DOHH2 (cell line): ENCODE measurements at regions not wholly inside any gene's neighbourhood (a gene's known extent, or its start where the extent isn't known, plus 50 kb on each side); places are given as distances from the start of the nearest gene placed in this dataset.

ENCODE experiments used
- H3F3A ChIP-seq: fragments of 200-600 bp; sonication (generic), shearing (Covaris generic); 2 replicates; pipeline ENCODE4 v1.6.0; 2016; ENCODE audit warnings: antibody characterized with exemption, mild to moderate bottlenecking; ENCODE audit not compliant: control insufficient read depth, insufficient read depth
- H3K27ac ChIP-seq: fragments of 200-600 bp; sonication (generic); 2 replicates; pipeline ENCODE4 v1.5.1; 2014; ENCODE audit warnings: low read depth, mild to moderate bottlenecking, low read length, moderate library complexity
- H3K27me3 ChIP-seq: fragments of 200-600 bp; sonication (generic); 2 replicates; pipeline ENCODE4 v1.6.1; 2014; ENCODE audit warnings: mild to moderate bottlenecking, low read length, mixed read lengths; ENCODE audit not compliant: control insufficient read depth
- H3K36me3 ChIP-seq: fragments of 200-600 bp; sonication (generic); 2 replicates; pipeline ENCODE4 v1.6.1; 2014; ENCODE audit warnings: mild to moderate bottlenecking, low read length, moderate library complexity, mixed read lengths; ENCODE audit not compliant: control insufficient read depth
- H3K4me1 ChIP-seq: fragments of 200-600 bp; sonication (generic); 2 replicates; pipeline ENCODE4 v1.6.1; 2014; ENCODE audit warnings: mild to moderate bottlenecking, low read length, mixed read lengths; ENCODE audit not compliant: control insufficient read depth
- H3K4me2 ChIP-seq: fragments of 200-600 bp; sonication (generic); 2 replicates; pipeline ENCODE4 v1.6.0; 2014; ENCODE audit warnings: mild to moderate bottlenecking, low read length, moderate library complexity
- H3K4me3 ChIP-seq: fragments of 200-600 bp; sonication (generic); 2 replicates; pipeline ENCODE4 v1.5.1; 2014; ENCODE audit warnings: mild to moderate bottlenecking, low read length, mixed read lengths
- H3K79me2 ChIP-seq: fragments of 200-600 bp; sonication (generic); 2 replicates; pipeline ENCODE4 v1.6.1; 2014; ENCODE audit warnings: mild to moderate bottlenecking, low read length, mixed read lengths; ENCODE audit not compliant: control insufficient read depth
- H3K9me2 ChIP-seq: fragments of 200-600 bp; sonication (generic); replicated peaks from 2 replicates; pipeline ENCODE4 v1.6.1; 2014; ENCODE audit warnings: mild to moderate bottlenecking, low read length, mixed read lengths; ENCODE audit not compliant: control insufficient read depth
- H3K9me3 ChIP-seq: fragments of 200-600 bp; sonication (generic); 2 replicates; pipeline ENCODE4 v1.6.1; 2014; ENCODE audit warnings: antibody characterized with exemption, low read length, mixed read lengths; ENCODE audit not compliant: control insufficient read depth, insufficient read depth
- H4K20me1 ChIP-seq: fragments of 200-600 bp; sonication (generic); 2 replicates; pipeline ENCODE4 v1.6.0; 2014; ENCODE audit warnings: low read depth, mild to moderate bottlenecking, antibody characterized with exemption, low read length, moderate library complexity; ENCODE audit not compliant: control insufficient read depth, insufficient read depth
- EZH2phosphoT487 ChIP-seq: fragments of 200-600 bp; sonication (generic); IDR thresholded peaks from 2 replicates; pipeline ENCODE4 v1.6.1; 2017; ENCODE audit warnings: borderline replicate concordance, mild to moderate bottlenecking, antibody characterized with exemption, low read length, moderate library complexity, mixed read lengths
- TF ChIP-seq, protein P1 (sequence below): fragments of 200-600 bp; sonication (generic); IDR thresholded peaks from one replicate; pipeline ENCODE4 v1.5.1; 2014; ENCODE audit warnings: antibody characterized with exemption, mild to moderate bottlenecking, low read depth, low read length; ENCODE audit not compliant: poor library complexity, severe bottlenecking

DNA sequence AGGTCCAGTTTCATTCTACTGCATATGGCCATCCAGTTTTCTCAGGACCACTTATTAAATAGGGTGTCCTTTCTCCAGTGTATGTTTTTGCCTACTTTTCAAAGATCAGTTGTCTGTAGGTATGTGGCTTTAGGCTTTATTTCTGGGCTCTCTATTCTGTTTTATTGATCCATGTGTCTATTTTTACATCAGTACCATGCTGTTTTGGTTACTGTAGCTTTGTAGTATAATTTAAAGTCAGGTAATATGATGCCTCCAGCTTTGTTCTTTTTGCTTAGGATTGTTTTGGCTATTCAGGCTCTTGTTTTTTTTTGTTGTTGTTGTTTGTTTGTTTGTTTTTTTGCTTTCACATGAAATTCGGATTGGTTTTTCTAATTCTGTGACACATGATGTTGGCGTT lies 124.4 kb upstream of the SLC35F3 start:
- H3K4me3 ChIP-seq, result no peak overlapping the region
- TF ChIP-seq, protein P1, sequence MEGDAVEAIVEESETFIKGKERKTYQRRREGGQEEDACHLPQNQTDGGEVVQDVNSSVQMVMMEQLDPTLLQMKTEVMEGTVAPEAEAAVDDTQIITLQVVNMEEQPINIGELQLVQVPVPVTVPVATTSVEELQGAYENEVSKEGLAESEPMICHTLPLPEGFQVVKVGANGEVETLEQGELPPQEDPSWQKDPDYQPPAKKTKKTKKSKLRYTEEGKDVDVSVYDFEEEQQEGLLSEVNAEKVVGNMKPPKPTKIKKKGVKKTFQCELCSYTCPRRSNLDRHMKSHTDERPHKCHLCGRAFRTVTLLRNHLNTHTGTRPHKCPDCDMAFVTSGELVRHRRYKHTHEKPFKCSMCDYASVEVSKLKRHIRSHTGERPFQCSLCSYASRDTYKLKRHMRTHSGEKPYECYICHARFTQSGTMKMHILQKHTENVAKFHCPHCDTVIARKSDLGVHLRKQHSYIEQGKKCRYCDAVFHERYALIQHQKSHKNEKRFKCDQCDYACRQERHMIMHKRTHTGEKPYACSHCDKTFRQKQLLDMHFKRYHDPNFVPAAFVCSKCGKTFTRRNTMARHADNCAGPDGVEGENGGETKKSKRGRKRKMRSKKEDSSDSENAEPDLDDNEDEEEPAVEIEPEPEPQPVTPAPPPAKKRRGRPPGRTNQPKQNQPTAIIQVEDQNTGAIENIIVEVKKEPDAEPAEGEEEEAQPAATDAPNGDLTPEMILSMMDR, result no peak
- TF ChIP-seq EZH2phosphoT487, result no peak
- H3K9me3 ChIP-seq, result no peaks in the 10 kb centered on the region
- no peaks in the 10 kb centered on the region for H3K4me1 ChIP-seq
- H3K79me2 ChIP-seq, result no peaks in the 10 kb centered on the region
- H3F3A ChIP-seq, result no peaks in the 10 kb centered on the region
- no peak overlapping the region for H3K4me2 ChIP-seq
- H3K36me3 ChIP-seq, result no peaks in the 10 kb centered on the region
- H3K27ac ChIP-seq, result no peak overlapping the region
- H3K9me2 ChIP-seq, result no peaks in the 10 kb centered on the region
- no peaks in the 10 kb centered on the region for H3K27me3 ChIP-seq
- no peaks in the 10 kb centered on the region for H4K20me1 ChIP-seq

DNA sequence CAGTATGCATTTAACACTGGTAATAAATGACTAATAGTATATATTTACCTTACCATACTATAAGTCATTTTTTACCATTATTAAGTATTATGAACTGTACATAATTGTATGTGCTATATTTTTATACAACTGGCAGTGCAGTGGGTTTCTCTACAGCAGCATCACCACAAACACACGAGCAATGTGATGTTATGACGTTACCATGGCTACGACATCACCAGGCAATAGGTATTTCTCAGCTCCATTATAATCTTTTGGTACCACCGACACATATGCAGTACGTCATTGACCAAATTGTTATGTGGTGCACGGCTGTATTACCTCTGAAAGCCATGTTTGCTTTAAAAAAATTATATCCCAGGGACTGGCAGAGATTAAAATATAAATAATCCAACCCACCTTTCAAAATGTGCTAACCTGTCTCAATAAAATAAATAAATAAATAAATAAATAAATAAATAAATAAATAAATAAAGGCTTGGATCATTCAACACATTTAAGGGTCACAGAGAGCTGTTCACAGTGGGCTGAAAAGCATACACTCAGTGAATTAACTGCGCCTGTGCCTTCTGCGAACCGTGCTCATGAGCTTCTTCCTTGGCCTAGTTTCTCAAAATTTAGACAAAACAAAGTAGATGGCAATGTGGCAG lies 121.4 kb upstream of the SLC35F3 start:
- no peak for TF ChIP-seq EZH2phosphoT487
- TF ChIP-seq, protein P1, result no peak
- no peaks in the 10 kb centered on the region for H3K27me3 ChIP-seq
- no peaks in the 10 kb centered on the region for H4K20me1 ChIP-seq

DNA sequence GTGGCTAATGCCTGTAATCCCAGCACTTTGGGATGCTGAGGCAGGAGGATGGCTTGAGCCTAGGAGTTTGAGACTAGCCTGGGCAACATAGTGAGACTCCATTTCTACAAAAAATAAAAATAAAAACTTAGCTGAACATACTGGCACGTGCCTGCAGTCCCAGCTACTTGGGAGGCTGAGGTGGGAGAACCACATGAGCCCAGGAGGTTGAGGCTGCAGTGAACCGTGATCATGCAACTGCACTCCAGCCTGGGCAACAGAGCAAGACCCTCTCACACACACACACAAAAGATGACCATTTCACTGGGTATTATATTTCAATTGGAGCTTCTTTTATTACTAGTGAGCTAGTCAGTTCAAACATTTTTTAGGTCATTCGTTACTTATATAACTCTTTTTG lies 116.9 kb upstream of the SLC35F3 start:
- Histone ChIP-seq H3K4me2 (no peak overlapping the region), H4K20me1 (no peaks in the 10 kb centered on the region), H3K4me1 (no peaks in the 10 kb centered on the region), H3K36me3 (no peaks in the 10 kb centered on the region), H3K27me3 (no peaks in the 10 kb centered on the region), H3K79me2 (no peaks in the 10 kb centered on the region), H3K9me2 (no peaks in the 10 kb centered on the region), H3K9me3 (no peaks in the 10 kb centered on the region), H3K4me3 (no peak overlapping the region), H3F3A (no peaks in the 10 kb centered on the region), H3K27ac (no peak overlapping the region)
- TF ChIP-seq EZH2phosphoT487, result no peak
- TF ChIP-seq, protein P1, result no peak

More for the DNA sequence above, 121.4 kb upstream of the SLC35F3 start:
- Histone ChIP-seq H3K4me2 (no peak overlapping the region), H3K9me2 (no peaks in the 10 kb centered on the region), H3K36me3 (no peaks in the 10 kb centered on the region), H3K27ac (no peak overlapping the region), H3K9me3 (no peaks in the 10 kb centered on the region), H3K4me3 (no peak overlapping the region), H3K79me2 (no peaks in the 10 kb centered on the region), H3F3A (no peaks in the 10 kb centered on the region), H3K4me1 (no peaks in the 10 kb centered on the region)
